ENCODE measurements at regions not wholly inside any gene's neighbourhood (a gene's known extent, or its start where the extent isn't known, plus 50 kb on each side); places are given as distances from the start of the nearest gene placed in this dataset.
A peak's percentile ranks its signal among the peaks of the same experiment; 100 is the strongest.

DNA sequence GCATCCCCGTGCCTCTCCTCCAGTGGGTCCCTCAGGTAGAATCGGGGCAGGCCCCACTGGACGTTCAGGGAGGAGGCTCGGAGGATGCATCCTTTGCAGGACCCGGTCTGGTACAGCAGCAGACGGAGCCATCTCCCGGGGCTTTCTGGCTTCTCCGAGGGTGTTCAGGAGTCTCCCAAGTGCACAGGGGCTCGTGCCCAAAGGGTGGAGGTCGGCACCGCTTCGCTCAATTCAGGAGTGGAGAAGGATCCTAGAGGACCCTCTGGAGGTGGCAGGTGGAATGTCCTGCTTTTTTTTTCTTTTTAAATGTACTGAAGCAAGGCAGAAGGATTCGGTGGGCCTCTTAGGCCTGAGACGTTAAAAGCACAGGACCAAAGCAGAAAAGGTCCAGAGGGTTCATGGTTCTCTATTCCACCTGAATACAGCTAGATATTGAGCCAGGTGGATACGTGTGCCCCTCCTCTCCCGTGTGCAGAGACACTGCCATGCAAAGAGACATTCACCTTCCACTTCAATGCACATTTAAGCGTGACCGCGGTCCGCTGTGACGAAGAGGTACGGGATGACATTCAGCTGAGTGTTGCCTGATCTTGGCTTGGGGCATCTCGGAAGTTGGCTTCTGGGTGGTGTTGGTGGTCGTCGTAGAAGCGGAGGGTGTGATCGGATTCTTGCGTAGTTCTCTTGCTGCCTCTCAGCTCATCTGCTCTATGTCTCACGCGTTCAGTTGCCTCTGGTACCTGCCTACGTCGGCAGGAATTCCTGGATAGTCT, 281.2 kb upstream of the AGTR2 start:
- WGBS, 5 donors, result 93 to 98% (median 95%) methylated on average over 22 to 30 of the region's 32 CpGs
- H3K4me1 ChIP-seq, result peaks cover 0 to 15% (median 7%) of the 10 kb centered on the region in 4 donors
- TF ChIP-seq POLR2A (IDR thresholded peaks at IDR 0.05) (no peak), EP300 (IDR thresholded peaks at IDR 0.05) (no peak), POLR2AphosphoS5 (IDR thresholded peaks at IDR 0.05) (no peak)
- TF ChIP-seq, protein P1, sequence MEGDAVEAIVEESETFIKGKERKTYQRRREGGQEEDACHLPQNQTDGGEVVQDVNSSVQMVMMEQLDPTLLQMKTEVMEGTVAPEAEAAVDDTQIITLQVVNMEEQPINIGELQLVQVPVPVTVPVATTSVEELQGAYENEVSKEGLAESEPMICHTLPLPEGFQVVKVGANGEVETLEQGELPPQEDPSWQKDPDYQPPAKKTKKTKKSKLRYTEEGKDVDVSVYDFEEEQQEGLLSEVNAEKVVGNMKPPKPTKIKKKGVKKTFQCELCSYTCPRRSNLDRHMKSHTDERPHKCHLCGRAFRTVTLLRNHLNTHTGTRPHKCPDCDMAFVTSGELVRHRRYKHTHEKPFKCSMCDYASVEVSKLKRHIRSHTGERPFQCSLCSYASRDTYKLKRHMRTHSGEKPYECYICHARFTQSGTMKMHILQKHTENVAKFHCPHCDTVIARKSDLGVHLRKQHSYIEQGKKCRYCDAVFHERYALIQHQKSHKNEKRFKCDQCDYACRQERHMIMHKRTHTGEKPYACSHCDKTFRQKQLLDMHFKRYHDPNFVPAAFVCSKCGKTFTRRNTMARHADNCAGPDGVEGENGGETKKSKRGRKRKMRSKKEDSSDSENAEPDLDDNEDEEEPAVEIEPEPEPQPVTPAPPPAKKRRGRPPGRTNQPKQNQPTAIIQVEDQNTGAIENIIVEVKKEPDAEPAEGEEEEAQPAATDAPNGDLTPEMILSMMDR (IDR thresholded peaks at IDR 0.05), result no peak
- H3K27ac ChIP-seq, result no peak overlapping the region
- H3K9me3 ChIP-seq, result peaks cover 0 to 37% (median 14%) of the 10 kb centered on the region in 4 donors
- no peak overlapping the region for H3K4me3 ChIP-seq
- intact Hi-C loops (cut with DNase I; ENCODE audit: low total_unique reads), result no loop called here
- H3K27me3 ChIP-seq, result no peaks in the 10 kb centered on the region
- H3K36me3 ChIP-seq, result peaks cover 0 to 10% (median 4%) of the 10 kb centered on the region in 4 donors
- no peak for DNase-seq

- Histone ChIP-seq H3K4me3 (peak overlapping the region in 2 of 4 donors; percentile 19 to 44), H3K27me3 (no peaks in the 10 kb centered on the region), H3K4me1 (peaks cover 0 to 15% (median 7%) of the 10 kb centered on the region in 4 donors), H3K36me3 (peaks cover 0 to 10% (median 4%) of the 10 kb centered on the region in 4 donors), H3K27ac (peak overlapping the region in 3 of 5 donors; percentile 18 to 40 (median 32)), H3K9me3 (peaks cover 0 to 49% (median 14%) of the 10 kb centered on the region in 4 donors)
- no peak for TF ChIP-seq POLR2A (IDR thresholded peaks at IDR 0.05)
- TF ChIP-seq, protein P1 (IDR thresholded peaks at IDR 0.05), result no peak
- TF ChIP-seq POLR2AphosphoS5 (IDR thresholded peaks at IDR 0.05), result no peak
- no peak for TF ChIP-seq EP300 (IDR thresholded peaks at IDR 0.05)
- WGBS, 5 donors, result 72 to 89% (median 75%) methylated on average over 7 of the region's 7 CpGs
- DNase-seq, result no peak
- intact Hi-C loops (cut with DNase I; ENCODE audit: low total_unique reads), result no loop called here
Observed at GRCh38 chrX:115892056-115892708, 278.4 kb upstream of the AGTR2 start.

DNA sequence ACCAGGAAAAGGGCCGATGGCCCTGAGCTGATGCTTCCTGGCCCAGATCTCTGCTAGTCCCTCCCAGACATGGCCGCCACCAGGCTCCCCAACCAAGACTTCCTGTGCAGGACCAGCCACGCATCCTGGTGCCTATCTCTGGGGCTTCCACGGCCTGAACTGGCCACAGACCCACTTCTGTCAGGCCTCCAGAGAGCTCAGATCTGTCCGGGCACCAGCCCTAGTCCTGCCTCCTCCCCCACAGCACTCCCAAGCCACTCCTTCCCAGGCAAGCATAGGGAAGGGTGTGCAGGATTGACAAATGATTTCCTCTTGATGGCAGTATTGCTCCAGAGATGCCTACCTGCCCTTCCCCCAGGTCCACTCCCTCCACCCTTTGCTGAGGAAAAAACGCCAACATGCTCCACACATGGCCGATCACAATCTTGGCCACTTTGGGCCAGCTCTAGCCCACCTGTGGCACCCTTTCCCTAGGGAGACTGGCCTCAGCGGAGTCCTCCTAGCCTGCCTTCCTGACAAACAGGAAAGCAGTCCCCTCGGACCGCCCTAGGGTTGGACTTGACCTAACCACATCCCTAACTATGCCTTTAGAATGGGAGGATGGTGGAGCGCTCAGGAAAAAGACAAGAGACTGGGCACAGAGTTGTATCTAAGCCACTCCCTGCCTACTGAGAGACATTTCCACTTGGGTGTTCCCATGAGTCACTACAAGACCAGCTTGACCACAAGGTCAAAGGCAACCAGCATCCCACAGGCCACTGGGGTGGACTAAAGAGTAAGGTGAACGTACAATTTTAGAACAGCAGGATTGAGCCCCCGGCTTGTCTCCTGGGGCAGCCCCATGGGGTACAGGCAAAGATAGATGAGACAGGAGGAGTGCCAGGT, 277.5 kb upstream of the AGTR2 start:
- peaks cover 0 to 15% (median 7%) of the 10 kb centered on the region in 4 donors for H3K4me1 ChIP-seq
- TF ChIP-seq POLR2AphosphoS5 (IDR thresholded peaks at IDR 0.05), result peak in 1 of 3 donors; percentile 22
- TF ChIP-seq, protein P1 (IDR thresholded peaks at IDR 0.05), result peak in 2 of 7 experiments; percentile 53 to 54
- no peak for TF ChIP-seq POLR2A (IDR thresholded peaks at IDR 0.05)
- peak; percentile 70 to 86 for DNase-seq
- H3K9me3 ChIP-seq, result peaks cover 0 to 50% (median 14%) of the 10 kb centered on the region in 4 donors
- H3K4me3 ChIP-seq, result peak overlapping the region in 2 of 4 donors; percentile 19 to 44
- 40 to 82% (median 59%) methylated on average over 8 to 13 of the region's 13 CpGs for WGBS, 5 donors
- intact Hi-C loops (cut with DNase I; ENCODE audit: low total_unique reads), result no loop called here
- peaks cover 0 to 10% (median 4%) of the 10 kb centered on the region in 4 donors for H3K36me3 ChIP-seq
- no peaks in the 10 kb centered on the region for H3K27me3 ChIP-seq
- peak overlapping the region in 3 of 5 donors; percentile 18 to 40 (median 32) for H3K27ac ChIP-seq

DNA sequence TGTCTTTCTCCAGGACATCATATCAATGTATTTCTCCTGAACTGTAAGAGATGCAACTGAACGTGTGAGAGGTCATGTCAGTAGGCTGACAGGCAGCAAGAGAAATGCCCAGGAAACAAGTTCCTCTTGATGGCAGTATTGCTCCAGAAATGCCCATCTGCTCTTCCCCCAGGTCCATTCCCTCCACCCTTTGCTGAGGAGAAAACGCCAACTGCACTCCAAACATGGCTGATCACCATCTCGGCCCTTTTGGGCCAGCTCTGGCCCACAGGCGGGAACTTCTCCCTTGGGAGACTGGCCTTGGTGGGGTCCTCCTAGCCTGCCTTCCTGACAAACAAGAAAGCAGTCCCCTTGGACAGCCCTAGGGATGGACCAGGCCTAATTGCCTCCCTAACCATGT, 276.5 kb upstream of the AGTR2 start:
- no peak overlapping the region for H3K27ac ChIP-seq
- peaks cover 0 to 10% (median 4%) of the 10 kb centered on the region in 4 donors for H3K36me3 ChIP-seq
- H3K27me3 ChIP-seq, result no peaks in the 10 kb centered on the region
- no peak overlapping the region for H3K4me3 ChIP-seq
- H3K4me1 ChIP-seq, result peaks cover 0 to 20% (median 7%) of the 10 kb centered on the region in 4 donors
- intact Hi-C loops (cut with DNase I; ENCODE audit: low total_unique reads), result no loop called here
- H3K9me3 ChIP-seq, result peaks cover 0 to 51% (median 14%) of the 10 kb centered on the region in 4 donors
- 33 to 74% (median 57%) methylated on average over 3 to 4 of the region's 4 CpGs for WGBS, 5 donors
- DNase-seq, result peak in 1 of 2 donors; percentile 81
- no peak for TF ChIP-seq EP300 (IDR thresholded peaks at IDR 0.05)
- TF ChIP-seq, protein P1 (IDR thresholded peaks at IDR 0.05), result peak in 1 of 7 experiments; percentile 18

Data from stomach (tissue), 8 donors.